NK-92 treated with Interleukin-12 subunit alpha and Interleukin-12 subunit beta, amount 100 ng/mL, for 24 hours (cell line): ENCODE measurements at regions not wholly inside any gene's neighbourhood (a gene's known extent, or its start where the extent isn't known, plus 50 kb on each side); places are given as distances from the start of the nearest gene placed in this dataset.
"Not testable (repeated sequence)": the region's sequence is repeated elsewhere in the genome, so short reads cannot be mapped to it uniquely, and the experiment has no call there.

Experiments
- DNase-seq: peaks from one replicate; lab custom pipeline; 2025; lab: John Stamatoyannopoulos, UW

GRCh38 chr12:88368077-88368476 is 212.2 kb downstream of the KITLG start:
- DNase-seq: not testable (repeated sequence)

GRCh38 chr12:88371416-88372183 is 208.7 kb downstream of the KITLG start:
- no peak for DNase-seq

- no peak for DNase-seq
These were observed 204.7 kb downstream of the KITLG start for GRCh38 chr12:88375306-88376305.

GRCh38 chr12:88377973-88378372 is 202.3 kb downstream of the KITLG start:
- no peak for DNase-seq

- no peak for DNase-seq
These were observed 198.8 kb downstream of the KITLG start for GRCh38 chr12:88381466-88381865.

- no peak for DNase-seq
These were observed 196.9 kb downstream of the KITLG start for GRCh38 chr12:88383405-88383804.

GRCh38 chr12:88388566-88389540 is 191.4 kb downstream of the KITLG start:
- DNase-seq: no peak

- DNase-seq: no peak
These were observed 189.5 kb downstream of the KITLG start for GRCh38 chr12:88390811-88391210.

- DNase-seq: no peak
These were observed 188.7 kb downstream of the KITLG start for GRCh38 chr12:88391556-88391955.

- no peak for DNase-seq
These were observed 187.1 kb downstream of the KITLG start for GRCh38 chr12:88393017-88393767.

- DNase-seq: no peak
These were observed 182.2 kb downstream of the KITLG start for GRCh38 chr12:88398031-88398430.

- no peak for DNase-seq
These were observed 180.5 kb downstream of the KITLG start for GRCh38 chr12:88399811-88400210.

- no peak for DNase-seq
These were observed 180.0 kb downstream of the KITLG start for GRCh38 chr12:88400302-88400701.

GRCh38 chr12:88401155-88401554 is 179.1 kb downstream of the KITLG start:
- DNase-seq: no peak

- DNase-seq: no peak
These were observed 173.4 kb downstream of the KITLG start for GRCh38 chr12:88406905-88407304.

- DNase-seq: no peak
These were observed 171.4 kb downstream of the KITLG start for GRCh38 chr12:88408823-88409222.

GRCh38 chr12:88409257-88409656 is 171.0 kb downstream of the KITLG start:
- no peak for DNase-seq

GRCh38 chr12:88411689-88412088 is 168.6 kb downstream of the KITLG start:
- no peak for DNase-seq

- no peak for DNase-seq
These were observed 166.6 kb downstream of the KITLG start for GRCh38 chr12:88413646-88414045.

- DNase-seq: no peak
These were observed 164.1 kb downstream of the KITLG start for GRCh38 chr12:88416155-88416554.

- DNase-seq: no peak
These were observed 163.5 kb downstream of the KITLG start for GRCh38 chr12:88416786-88417185.
